HG03139 (cell line): ENCODE measurements at regions not wholly inside any gene's neighbourhood (a gene's known extent, or its start where the extent isn't known, plus 50 kb on each side); places are given as distances from the start of the nearest gene placed in this dataset.

Source experiments
- ATAC-seq: cut with Tn5 transposase; IDR thresholded peaks from one replicate; pipeline ENCODE4 v1.9.1; 2021; ENCODE audit not compliant: unreplicated experiment

DNA sequence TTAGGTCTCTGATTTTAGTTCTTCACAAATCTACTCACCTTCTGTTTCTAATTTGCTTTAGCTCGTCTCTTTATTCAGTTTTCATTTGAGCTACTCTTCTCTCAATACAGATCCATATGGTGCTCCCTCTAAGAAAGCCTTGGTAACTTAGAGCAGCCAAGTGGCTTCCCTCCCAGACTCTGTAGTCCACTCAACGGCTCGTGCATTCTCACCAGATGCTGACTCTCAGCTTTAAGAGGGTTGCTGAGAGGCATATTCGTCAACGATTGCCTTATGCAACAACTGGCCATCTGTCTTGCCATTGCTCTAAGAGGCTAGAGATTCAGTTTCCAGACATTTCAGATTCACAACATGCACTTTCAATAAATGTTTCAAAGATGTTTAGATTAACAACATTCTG, 785.8 kb upstream of the SLC10A2 start:
- no peak for ATAC-seq

DNA sequence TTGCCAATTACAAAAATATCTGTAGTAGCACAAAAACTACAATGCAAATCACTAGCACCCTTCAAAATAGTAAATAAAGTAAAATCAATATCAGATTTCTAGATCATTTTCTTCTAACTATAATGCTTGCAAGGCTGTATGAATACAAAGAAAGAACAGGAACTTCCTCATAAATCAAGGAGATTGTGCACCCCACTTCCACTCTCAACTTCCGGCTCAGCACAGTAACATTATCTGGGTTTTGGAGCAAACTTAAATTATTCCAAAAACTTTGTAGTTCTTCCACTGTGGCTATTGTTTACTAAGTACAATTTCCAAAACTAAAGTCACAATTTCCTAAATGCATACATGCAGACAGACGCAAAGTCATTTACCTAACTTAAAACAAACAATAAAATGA, 778.3 kb upstream of the SLC10A2 start:
- ATAC-seq = no peak

DNA sequence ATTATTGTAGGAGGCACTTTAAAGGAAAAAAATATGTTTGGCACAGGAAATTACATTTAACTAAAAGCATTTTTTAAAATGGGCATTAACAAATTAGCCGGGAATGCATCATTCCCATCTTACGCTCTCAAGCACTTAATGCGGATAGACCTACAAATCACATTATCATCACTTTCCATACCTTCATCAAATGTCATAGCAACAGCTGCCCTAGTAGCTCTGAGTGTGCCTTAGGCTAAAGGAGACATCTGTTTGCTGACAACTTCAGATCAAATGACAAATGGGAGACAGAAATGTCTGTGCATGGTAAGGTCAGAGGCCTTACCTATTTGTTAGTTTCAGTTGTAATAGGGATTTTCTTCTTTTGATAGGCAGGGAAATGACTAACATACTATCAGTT, 773.2 kb upstream of the SLC10A2 start:
- no peak for ATAC-seq

DNA sequence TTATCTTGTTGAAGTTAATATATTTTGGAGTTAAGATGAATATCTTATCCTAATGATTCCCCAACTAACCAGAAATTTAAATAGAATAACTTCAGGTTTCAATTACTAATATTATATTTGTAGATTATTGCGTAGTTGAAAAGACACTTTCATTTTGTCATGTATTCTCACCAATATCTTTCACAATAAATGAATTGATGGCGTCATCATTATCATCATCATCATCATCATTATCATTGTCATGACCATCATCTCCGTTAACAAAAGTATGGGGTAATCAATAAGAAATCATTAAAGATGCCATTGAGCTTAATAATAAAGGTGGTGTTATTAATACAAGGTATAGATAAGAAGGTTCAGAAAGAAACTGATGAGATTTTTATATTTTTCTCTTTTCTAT, 768.8 kb upstream of the SLC10A2 start:
- no peak for ATAC-seq

DNA sequence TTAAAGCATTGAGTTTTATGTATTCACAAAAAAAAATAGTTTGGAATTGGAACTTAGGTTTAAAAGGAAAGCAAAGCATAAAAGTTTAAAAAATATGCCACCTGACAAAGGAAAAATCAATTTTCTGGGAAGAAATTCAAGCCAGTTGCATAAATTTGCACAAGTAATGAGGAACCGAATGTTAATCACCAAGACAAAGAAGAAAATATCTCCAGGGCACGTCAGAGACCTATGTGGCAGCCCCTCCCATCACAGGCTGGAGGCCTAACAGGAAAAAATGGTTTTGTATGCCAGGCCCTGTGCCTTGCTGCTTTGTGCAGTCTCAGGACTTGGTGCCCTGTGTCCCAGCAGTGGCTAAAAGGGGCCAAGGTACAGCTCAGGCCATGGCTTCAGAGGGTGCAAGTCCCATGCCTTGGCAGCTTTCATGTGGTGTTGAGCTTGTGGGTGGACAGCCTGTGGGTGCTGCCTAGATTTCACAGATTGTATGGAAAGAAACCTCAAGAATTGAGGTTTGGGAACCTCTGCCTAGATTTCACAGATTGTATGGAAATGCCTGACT, 767.2 kb upstream of the SLC10A2 start:
- no peak for ATAC-seq

DNA sequence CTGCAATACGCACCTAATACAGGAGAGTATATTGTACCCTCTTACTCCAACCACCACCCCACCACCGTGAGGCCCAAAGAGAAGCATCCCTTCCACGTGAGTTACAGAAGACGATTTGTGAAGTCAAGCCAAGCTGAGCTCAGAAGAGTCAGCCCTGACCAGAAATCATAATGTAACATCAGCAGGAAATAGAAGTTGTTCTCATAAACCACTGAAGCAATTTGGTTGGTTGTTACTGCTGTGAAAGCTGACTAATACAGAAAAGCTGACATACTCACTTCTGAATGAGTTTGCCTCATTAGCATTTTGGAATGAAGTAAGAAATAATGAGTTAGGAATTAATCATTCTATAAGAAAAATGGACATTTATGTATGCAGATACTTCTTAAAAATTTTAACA, 749.4 kb upstream of the SLC10A2 start:
- ATAC-seq = no peak

DNA sequence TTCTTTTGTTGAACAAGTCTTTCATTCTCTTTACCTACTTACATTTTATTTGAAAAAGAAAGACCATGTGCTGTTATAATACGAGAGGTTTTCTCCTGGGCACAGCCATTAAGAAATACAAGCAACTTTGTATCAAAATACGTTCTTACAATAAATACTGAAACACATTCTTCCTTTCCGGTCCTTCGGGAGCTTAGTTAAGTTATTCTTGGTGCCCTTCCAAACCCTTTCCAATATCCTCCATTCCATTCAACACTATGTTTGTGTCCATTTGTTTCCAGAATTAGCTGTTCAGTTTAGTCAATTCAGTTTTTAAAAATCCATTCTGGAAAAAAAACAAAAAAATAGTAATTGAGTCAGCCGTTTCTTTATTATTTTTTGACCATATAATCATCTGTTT, 746.8 kb upstream of the SLC10A2 start:
- ATAC-seq = no peak

DNA sequence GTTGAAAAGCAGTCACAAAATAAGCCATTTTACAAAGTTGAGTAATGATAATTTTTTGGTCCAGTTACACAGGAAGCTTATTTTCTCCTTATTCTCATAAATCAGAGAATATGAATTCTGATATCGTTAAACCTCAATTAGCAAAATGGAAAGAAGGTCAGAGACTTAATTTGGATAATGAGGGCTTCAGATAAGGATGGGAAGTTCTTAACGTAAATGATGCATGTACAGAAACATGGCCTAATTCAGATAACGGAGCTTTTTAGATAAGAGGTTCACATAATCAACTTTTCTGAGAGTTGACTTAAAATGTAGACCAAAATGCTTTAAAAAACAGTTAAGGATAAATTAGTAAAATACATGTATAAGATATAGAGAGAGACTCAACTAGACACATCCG, 746.3 kb upstream of the SLC10A2 start:
- ATAC-seq = no peak

DNA sequence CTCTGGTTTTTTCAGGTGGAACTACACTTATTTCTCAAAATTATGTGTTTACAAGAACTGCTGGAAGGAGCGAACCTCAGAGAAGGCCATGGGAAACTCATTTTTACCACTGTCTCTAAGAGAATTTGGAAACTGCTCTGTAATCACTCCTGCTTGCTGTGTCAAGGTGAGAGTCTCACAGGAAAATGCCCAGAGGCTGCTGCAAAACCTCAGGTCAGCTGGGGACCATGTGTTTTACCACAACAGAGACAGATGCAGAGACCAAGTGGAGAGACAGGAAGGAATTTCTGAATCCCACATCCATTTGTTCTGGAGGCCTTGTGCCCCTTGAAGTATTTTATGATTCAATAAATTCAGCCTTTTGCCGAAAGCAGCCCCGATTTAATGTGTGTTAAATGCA, 743.8 kb upstream of the SLC10A2 start:
- no peak for ATAC-seq

DNA sequence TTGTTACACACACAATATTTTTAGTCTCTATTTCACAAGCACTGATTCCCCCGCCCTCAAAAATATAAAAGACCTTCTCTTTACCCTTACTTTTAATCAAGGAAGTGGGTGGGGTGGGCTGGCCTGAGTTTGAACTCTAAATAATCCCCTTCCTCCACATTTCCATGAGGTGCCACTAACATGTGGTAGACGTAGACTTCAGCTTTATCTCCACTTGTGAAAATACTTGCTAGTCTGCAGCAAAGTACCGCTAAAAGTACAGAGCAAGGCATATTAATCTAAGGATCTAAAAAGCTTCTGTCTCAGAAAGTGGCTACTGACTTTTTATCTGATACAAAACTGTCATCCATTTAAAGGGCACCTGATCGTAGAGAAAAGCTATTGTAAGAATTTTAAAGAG, 739.6 kb upstream of the SLC10A2 start:
- ATAC-seq = no peak

DNA sequence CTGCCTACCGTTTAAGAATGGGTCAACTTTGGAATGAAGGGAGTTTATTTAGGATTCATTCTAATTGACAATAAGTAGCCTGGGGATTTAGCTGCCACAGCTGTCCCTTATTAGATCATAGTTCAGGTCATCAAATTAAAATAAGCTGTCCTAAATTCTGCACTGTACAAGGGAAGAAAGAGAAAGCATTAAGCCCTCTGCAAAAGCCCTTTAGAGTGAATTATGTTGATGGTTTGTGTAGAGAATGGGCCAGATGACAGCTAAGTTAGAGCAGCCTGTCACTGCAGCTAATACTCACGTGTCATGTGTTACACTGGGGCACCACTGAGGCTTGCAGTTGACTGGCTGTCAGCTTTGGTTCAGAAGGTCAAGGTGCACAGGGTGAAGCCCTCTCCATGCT, 737.1 kb upstream of the SLC10A2 start:
- ATAC-seq = no peak

DNA sequence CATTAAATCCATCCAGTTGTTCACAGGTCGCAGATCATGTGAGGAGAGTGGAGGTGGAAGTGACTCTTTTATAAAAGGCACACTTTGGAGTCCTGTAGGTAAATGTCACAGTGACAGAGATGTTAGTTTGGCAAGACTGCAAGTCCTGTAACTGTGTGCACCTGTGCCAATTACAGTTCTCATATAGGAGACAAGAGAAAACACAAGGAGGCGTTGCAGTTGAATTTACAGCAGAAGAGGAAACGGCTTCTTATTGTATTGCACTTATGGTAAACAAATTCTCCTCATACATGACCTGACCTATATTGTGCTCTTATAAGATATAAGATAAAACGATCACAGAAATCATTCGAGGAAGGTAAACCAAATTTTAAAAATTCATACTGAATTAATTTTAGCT, 732.8 kb upstream of the SLC10A2 start:
- no peak for ATAC-seq

DNA sequence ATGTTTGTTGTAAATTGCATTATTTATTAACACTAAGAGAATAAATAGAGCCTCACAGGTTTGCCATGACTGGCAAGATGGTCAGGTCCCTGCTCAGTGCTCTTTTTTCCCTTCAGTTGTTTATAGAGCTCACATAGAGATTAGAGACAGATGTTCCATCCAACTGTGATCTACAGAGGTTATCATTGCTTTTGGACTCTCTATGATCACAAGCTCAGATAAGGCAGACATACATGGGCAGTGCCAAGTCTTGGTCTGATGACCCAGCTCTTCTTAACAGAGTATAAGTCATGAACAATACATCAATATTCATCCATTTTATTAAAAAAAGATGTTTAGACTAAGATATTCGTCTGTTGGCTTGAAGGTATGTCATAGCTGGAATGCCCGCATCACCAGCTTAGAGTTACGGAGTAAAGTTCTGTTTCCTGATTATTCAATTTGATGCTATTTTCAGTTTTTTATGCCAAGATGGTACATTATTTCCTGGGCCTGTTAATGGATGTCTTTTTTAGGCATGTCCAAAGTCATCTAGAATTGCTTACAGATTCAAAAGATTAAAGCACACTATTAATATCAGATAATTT, 729.8 kb upstream of the SLC10A2 start:
- no peak for ATAC-seq

DNA sequence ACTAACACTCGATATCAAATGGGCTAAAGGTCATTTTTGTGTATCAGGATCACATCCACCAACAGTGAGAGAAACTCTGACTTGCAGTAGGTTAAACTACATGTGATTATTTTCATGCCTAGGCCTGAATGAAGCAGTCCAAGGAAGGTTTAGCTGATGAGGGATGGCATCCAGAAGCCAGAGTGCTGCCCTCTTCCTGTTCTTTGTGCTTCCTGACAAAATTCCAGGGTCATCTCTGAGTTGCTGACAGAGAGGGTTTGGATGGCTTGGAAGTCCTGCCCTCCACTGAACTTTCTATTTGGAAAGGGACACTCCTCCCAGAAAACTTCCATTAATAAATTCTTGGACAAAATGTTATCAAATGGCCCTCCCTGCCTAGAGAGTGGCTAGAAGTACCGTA, 728.3 kb upstream of the SLC10A2 start:
- ATAC-seq = no peak

DNA sequence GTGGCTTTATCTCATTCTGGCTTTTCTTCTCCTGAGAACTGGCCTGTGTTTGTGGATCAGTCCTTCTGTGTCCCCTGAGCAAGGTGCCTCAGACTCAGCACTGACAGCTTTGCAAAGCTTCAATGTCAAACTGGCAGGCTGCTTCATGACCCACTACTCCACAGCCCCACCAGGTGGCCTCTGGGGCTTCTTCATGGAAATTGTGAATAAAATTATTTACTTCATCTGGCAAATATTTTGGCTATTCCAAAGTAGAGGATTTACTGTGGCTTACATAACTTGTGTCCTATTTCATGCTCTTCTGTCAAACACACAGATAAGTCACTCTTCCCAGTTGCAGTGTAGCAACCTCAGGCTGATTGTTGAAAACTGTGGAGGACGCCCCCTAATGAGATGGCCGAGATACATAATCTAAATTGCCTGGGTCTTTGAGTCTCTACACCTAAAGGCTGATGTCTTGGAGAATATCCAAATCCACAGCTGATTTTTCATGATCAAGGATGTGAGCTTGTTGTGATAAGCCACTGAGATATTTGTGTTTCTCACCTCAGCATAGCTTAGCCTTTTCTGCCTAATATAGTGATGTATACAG, 721.9 kb upstream of the SLC10A2 start:
- ATAC-seq = no peak

DNA sequence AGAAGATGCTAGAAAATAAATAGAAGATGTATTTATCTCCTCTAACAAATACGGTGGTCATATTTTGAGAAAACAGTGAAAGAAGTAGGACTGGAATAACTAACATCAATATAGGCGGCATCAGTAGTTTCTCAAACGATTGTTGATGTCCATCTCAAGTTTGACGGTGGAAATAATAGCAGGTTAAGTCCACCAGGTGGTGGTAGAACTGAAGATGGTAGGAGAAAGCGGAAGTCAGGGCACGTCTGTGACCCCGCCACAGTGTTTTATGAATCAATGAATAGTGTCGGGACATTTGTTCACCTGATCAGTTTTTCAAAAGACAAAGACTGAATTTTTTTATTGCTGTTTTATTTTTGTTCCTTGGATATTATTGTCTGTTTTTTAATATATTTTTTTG, 706.4 kb upstream of the SLC10A2 start:
- no peak for ATAC-seq

DNA sequence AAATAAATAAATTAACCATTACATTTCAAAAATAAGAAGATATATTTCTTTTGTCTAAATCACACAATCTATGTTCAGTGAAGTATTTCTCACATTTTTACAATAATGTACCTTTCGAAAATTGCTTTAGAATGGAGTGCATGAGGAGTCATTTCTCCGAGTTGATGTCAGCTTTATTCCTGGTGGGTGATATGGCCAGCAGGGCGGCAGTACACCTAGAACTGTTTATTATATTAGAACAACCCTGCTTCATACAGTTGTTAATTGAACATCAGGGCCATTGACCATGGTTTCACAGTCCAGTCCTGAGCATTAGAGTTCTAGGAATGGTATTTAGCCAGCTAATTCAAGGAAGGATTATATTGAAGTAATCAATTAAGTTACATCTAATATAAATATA, 696.3 kb upstream of the SLC10A2 start:
- no peak for ATAC-seq

DNA sequence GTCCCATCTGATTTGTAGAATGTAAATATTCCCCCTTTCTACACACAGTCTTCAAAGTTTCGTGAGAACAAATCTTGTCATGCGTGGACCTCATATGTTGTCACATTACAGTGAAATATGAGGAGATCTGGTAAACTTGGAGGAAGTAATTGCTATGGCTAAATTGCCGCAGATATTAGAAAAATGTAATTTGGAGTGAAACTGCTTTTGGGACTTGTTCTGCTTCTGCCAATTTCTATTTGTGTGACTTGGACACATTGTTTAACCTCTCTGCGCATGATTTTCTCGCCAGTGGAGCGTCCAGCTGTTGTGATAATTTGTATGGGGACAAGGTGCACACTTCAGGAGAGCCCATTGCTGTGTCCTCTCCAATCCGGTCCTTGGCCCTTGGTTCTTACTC, 693.1 kb upstream of the SLC10A2 start:
- no peak for ATAC-seq

DNA sequence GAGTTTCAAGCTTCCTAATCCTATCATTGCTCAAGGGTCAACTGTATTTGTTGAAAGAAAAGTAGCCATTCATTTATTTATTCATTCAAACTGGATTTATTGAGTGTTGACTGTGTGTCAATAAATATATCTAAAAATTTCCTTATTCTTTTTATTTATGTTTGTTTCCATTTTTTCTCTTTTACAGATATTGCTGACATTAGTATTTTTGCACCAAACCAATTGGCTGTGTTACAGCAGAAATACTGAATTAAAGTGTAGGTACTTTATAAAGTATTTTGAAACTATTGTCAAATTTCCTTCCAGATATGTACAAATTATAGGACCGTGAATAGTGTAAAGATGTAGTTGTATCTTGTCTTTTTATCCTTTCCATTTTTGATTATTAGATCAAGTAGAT, 692.0 kb upstream of the SLC10A2 start:
- ATAC-seq = no peak

DNA sequence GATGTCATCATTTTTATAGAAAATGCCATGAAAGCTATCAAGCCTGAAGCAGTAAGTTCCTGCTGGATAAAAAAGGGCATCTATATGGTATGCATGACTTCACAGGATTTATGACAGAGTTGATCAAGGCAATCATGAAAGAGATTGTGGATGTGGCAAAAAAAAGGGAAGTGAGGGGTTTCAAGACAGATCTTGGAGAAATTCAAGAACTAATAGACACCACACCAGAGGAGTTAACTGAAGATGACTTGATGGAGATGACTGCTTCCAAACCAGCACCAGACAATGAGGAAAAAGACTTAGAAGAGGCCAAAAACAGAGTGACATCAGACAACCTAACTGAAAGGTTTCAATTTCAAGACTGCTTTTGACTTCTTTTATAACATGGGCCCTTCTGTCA, 691.1 kb upstream of the SLC10A2 start:
- no peak for ATAC-seq

DNA sequence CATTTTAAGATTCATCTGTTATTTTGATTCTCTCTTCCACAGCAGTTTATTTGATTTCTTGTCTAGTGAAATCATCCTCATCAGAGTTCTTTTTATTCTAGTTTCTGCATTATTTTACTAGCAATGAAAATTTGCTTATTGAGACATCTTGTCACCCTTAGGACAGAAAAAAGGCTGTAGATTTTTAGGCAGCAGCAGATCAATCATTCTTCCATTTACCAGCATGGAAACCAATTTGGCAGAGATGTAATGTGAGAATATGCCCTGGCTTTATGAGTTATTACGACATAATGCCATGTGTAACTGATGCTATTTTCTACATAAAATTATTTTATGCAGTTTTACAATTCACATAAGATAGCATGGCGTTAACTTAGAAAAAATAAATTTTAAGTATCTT, 688.6 kb upstream of the SLC10A2 start:
- no peak for ATAC-seq

DNA sequence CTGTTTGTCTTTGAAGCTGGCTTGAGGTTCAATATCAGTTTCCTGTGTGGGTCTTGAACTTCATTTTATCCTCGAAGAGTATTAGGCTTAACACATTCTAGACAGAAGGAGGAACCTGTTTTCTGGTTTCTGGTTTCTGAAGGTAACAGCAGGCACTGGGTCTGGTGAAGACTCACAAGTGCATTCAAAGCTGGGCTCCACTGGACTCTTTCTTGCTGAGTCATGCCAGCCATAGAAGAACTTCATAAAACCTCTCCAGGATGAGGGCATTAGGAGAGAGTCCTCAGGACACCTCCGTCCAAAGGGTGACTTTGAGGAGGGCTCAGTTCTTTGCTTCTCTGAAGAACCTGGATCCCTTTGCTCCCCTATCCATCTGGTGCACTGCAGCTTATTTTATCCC, 668.6 kb upstream of the SLC10A2 start:
- ATAC-seq = no peak

DNA sequence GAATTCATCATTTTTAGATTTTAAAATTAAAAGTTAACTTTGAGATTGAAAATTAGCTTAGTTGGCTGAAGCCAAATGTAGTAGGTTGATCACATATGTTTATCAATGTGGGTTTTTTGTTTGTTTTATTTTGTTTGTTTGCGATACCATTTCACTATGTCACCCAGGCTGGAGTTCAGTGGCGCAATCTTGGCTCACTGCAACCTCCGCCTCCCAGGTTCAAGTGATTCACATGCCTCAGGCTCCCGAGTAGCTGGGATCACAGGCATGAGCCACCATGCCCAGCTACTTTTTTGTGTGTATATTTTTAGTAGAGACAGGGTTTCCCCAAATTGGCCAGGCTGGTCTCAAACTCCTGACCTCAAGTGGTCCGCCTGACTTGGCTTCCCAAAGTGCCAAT, 665.7 kb upstream of the SLC10A2 start:
- no peak for ATAC-seq
